ENCODE measurements at regions not wholly inside any gene's neighbourhood (a gene's known extent, or its start where the extent isn't known, plus 50 kb on each side); places are given as distances from the start of the nearest gene placed in this dataset.

GRCh38 chr16:52235186-52235585 is 311.8 kb downstream of the TOX3 start:
- no peak for DNase-seq (ENCODE audit: low spot score)

- DNase-seq (ENCODE audit: low spot score), result no peak
Measured at GRCh38 chr16:52234626-52235025, 312.3 kb downstream of the TOX3 start.

DNA sequence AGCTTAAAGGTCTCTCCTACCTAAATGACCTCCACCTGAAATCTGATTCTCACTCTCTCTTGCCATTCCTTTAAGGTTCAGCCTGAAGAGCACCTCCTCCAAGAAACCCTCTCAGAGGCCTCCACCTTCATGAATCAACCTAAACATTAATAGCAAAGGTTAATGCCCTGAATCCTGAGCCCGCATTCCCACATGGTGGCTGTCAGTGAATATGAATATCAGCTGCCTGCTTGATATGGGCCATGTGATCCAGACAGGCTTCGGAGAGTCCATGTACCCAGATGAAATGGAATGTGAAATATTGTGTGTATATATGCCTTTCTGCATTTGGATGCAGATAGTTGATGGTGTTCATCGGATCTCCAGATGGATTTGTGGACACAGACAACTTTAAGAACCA is 317.5 kb downstream of the TOX3 start:
- no peak for DNase-seq (ENCODE audit: low spot score)

GRCh38 chr16:52227851-52228250 is 319.1 kb downstream of the TOX3 start:
- DNase-seq (ENCODE audit: low spot score), result no peak

DNA sequence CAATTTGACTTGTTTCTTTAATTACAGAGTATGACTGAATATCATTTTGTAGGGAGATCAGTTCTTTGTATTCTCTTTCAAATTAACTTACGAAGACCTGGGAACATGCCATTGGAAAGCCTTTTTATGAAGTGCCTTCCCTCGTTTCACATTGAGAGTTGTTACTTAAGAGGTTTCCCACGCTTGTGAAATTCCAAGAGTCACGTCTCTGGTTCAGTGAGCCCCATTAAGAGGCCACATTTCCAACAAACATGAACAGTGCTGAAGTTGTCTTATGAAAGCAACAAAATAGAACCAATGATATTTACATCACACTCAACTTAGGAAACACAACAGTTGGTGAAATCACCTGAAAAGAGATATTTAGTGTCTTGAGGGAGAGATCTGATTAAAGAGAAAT is 334.1 kb downstream of the TOX3 start:
- no peak for DNase-seq (ENCODE audit: low spot score)

GRCh38 chr16:52209227-52209626 is 337.7 kb downstream of the TOX3 start:
- no peak for DNase-seq (ENCODE audit: low spot score)

DNA sequence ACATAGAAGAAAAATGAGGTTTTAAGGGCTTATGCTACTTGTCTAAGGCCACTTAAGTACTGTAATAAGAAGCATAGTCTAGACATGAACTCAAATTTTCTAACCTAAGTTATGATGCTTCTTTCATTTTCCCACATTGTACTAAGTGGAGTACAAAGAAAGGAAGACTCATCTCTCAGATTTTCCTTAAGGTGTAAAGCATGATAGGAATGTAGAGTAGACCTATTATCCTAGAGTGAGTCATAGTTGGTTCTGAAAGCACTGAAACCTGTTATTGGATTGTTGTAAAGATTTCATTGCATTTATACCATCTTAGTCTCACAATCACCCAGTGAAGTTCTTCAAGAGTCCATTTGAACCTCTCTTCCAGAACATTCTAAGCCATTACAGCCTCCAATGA is 343.8 kb downstream of the TOX3 start:
- DNase-seq (ENCODE audit: low spot score), result no peak

- no peak for DNase-seq (ENCODE audit: low spot score)
Measured at GRCh38 chr16:52193441-52193840, 353.5 kb downstream of the TOX3 start.

- peak; percentile 61 for DNase-seq (ENCODE audit: low spot score)
Measured at GRCh38 chr16:52191531-52192134, 355.3 kb downstream of the TOX3 start.

- no peak for DNase-seq (ENCODE audit: low spot score)
Measured at GRCh38 chr16:52184336-52184735, 362.6 kb downstream of the TOX3 start.

GRCh38 chr16:52182840-52183239 is 364.1 kb downstream of the TOX3 start:
- no peak for DNase-seq (ENCODE audit: low spot score)

DNA sequence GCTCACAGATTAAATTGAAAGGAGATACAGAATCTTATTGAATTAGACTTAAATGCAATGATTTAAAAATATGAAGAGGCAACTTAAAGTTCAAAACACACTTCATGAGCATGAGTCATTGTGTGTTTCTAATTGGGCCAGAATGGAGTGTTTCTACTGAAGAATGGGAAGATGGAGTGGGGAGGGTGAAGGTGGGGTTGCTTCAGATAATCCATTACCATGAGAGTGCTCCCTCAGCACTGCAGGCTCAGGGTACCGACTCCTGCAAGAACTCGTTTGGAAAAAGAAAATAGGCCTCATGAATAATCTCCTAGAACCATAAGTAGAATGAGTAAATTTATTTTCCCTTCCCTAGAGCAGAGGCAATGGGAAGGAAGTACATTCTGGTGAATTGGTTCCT is 372.8 kb downstream of the TOX3 start:
- no peak for DNase-seq (ENCODE audit: low spot score)

DNA sequence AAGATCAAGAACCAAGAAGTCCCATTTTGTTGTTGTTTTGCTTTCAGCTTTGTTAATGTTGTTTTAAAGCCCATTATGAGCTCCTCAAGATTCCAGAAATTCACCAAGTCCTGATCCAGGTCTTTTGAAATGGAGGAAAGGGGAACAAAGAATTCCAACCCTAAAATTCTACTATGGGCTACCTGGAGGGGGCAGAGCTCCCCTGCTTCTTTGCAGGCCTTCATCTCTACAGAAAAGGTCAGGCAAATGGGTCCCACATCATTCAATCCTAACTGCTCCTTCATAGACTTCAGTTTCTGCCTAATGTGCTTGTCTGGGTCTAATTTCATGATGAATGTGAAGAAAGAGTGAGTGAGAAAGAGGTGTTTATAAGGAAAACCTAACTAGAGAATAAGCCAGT is 375.5 kb downstream of the TOX3 start:
- DNase-seq (ENCODE audit: low spot score), result no peak

DNA sequence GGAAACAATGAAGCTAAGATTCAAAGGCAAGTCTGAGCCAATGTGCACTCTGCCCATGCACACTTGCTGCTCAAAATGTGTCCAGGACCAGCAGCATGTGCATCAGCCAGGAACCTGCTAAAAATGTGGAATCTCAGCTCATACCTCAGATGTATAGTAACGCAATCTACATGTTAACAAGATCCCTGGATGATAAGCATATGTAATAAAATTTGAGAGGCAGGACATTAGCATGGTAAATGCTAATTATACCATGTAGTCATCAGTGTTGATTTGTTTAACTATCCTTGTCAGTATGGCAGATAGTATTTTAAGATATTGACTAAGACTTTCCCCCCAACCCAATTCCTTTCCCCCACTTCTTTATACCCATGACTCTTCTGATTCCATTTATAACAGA is 379.6 kb downstream of the TOX3 start:
- no peak for DNase-seq (ENCODE audit: low spot score)

DNA sequence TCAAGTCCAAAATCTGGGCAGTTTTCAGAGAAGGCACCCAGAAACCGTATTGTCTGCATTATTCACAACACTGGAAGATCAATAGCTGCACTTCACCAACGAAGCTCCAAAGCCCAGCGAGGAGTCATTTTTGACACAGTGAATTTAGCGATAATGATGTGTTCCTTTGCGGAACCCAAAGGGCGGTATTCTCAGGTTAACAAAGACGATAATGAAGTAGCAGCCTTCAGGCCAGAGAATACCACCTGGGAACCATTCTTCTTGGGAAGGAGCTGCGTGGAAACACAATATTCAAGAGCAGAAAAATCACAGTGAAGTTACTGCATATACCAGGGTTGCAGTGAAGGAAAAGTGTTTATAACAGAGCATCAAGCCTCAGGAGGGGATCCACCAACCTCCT is 381.0 kb downstream of the TOX3 start:
- DNase-seq (ENCODE audit: low spot score), result no peak

- DNase-seq (ENCODE audit: low spot score), result no peak
Measured at GRCh38 chr16:52149003-52149402, 397.9 kb downstream of the TOX3 start.

DNA sequence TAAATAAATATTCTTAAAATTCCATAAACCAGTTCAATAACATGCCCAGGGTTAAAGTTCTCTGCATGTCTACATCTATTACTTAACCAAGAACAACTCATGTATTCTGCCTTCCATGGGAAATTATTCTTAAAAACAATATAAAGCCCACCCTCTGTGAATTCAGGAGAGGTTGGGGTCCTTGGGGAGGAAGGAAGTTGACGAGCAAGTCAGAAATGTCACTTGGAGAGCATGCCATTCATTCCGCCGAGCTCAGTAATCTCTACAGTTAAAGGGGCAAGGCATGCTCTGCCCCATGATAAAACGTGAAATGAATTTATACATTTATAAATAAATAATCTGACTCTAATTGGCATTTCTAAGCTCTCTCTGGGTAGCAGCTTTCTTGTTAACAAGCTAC is 405.1 kb downstream of the TOX3 start:
- no peak for DNase-seq (ENCODE audit: low spot score)

- DNase-seq (ENCODE audit: low spot score), result no peak
Measured at GRCh38 chr16:52128361-52128760, 418.6 kb downstream of the TOX3 start.

- DNase-seq (ENCODE audit: low spot score), result no peak
Measured at GRCh38 chr16:52123842-52124241, 423.1 kb downstream of the TOX3 start.

DNA sequence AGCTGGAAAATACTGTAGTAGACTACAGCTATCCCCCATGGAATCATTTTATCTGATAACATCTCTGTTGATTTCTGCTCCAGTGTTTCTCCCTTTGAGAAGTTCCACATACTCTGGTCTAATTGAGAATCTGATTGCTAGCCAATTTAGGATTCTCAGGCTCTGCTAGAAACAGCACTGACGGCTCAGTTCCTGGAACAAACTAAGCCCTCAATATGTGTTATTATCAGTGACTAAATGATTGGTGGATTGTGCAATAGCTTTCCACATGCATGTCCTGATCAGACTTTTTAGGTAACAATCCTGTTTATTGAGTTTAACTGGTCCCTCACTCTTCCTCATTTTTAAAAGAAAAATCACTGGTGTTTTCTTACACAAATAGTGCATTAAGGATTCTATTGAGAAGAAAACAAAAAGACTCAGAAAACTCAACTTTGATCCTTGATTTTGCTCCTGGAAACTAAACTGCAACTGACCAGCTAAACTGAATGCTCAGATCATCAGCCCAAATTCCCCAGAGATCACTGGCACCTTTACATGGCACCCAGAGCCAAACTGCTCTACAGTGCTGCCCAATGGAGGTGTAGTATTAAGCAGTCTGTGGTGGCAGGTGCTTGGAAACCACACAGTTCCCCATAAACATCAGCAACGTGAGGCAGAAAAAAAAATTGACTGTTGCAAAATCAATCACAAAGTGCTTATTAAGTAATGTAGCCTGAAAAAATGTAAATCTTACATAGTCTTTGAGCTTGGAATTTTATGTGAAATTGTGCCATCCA is 423.7 kb downstream of the TOX3 start:
- DNase-seq (ENCODE audit: low spot score), result no peak

DNA sequence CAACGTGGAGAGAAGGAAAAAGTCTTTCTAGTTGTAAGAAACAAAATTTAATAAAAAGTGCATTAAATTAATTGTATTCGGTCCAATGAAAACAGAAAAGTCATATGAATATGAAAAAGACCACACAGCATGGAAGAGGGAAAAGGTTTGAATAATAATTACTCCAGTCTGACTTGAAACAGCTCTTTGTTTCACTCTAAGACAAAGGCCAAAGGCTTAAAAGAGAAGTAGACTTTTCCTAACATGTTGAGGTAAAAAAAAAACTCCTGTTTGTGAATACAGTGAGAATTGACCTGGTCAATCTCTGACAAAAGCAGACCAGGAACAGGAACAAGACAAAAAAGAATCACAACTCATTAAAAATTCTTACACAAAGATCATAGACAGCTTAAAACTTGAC is 429.8 kb downstream of the TOX3 start:
- no peak for DNase-seq (ENCODE audit: low spot score)

DNA sequence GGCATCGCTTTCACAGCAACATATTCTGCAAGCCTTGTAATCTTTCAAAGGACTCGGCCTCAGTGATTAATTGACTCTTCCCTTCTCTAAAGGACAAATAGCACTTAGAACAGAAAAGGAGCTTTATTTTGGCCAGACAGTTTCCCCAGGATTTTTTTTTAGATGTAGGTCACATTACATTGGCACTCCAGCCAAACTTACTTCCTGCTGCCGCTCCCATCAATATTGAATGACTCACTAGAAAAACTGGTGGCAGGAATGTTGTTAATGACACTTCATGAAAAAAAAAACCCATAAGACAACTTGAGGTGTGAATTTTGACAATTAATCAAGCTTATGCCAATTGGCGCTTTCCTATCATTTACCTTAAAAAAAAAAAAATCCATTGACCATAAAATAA is 432.6 kb downstream of the TOX3 start:
- DNase-seq (ENCODE audit: low spot score), result no peak

DNA sequence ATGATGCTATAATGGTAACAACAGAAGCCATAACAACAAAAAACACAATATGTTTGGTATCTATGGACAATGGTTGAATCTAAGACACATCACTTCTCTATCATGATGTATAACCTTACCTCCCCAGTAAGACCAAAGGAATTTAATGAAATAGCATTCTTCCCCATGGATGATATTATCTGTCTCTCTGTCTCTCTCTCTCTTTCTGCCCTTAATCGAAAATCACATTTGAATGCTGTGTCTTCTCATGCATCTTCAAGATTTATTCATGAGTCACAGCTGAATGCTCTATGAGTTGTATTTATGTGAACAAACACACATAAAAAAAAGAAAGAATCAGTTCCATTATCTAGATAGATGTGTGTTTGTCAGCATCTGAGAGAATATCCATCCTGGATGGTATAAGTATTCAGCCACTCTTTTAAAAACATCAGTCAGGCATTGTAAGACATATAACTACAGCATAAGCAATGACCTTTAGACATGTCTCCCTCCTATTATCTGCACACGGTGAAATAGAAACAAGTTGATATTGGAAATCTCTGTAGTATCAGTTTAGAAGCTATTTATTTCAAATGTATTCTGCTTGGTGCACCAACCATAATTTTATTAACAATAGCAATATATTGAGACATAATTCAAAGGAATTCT is 433.3 kb downstream of the TOX3 start:
- DNase-seq (ENCODE audit: low spot score), result no peak
